HG02588 (cell line): ENCODE measurements at regions not wholly inside any gene's neighbourhood (a gene's known extent, or its start where the extent isn't known, plus 50 kb on each side); places are given as distances from the start of the nearest gene placed in this dataset.
"Not testable (repeated sequence)": the region's sequence is repeated elsewhere in the genome, so short reads cannot be mapped to it uniquely, and the experiment has no call there.

Experiments
- ATAC-seq: cut with Tn5 transposase; IDR thresholded peaks from one replicate; pipeline ENCODE4 v1.9.1; 2021; ENCODE audit warnings: mild to moderate bottlenecking, moderate library complexity; ENCODE audit not compliant: unreplicated experiment

DNA sequence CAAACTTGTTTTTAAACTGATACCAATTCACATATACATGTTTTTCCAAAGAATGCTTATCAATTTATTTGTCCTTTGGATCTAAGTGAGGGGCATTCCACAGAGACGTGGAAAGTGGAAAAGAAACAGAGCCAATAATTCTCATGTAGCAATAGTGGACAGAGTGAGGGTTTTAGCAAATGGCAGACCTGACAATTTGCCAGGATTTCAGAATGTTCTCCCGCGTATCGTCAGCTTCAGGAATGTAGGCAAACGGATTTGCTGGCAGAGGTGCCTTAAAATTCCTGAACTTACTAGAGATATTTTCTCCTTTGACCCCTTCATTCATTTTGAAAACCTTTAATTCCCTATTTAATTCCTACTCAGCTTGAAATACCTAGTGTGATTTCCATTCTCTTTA lies 193.4 kb upstream of the CPHXL start:
- ATAC-seq: no peak

DNA sequence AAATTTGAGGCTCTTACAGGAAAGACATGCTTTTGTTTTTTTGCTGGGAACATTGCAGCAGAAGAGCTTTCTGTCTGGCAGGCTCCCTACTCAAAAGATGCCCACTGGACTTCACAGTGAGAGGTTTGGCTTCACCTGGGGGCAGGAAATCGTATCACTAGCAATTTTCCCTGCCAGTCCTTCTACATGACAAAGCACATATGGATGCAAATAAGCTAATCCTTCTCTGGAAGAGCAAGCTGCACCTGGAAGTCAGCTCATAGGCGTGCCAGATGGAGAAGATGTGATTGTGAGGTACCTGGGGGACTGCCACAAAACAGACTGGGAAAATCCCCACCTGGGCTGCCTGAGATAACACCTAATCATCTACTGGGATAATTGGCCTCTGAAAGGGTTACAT lies 195.0 kb upstream of the CPHXL start:
- no peak for ATAC-seq

DNA sequence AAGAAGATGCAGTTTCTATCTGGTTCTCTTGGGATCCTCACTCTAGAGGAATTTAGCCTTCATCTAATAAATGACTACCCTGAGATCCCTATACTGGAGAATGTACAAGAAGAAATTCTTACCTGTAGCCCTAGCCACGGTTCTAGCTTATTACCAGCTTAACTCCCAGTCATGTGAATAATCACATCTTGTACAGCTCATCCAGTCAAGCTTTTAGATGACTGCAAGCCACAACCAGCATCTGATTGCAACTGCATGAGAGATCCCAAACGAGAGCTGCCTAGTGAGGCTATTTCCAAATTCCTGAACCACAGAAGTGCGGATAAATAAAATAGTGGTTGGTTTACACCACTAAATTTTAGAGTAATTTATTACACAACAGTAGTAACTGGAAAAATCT lies 196.0 kb upstream of the CPHXL start:
- ATAC-seq: no peak

DNA sequence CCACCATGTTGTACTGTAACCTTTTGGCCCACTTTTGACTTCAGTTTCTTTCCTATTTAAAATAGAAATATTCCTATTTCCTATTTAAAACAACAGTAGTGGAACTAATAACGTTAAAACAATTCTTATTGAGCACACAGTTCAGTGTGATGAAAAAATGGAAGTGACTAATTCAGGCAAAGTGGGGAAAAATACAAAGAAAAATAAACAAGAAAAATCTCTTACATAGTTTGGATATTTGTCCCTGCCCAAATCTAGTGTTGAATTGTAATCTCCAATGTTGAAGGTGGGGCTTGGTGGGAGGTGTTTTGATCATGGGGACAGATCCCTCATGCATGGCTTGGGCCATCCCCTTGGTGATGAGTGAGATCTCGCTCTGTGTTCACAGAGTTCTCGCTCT lies 198.1 kb upstream of the CPHXL start:
- no peak for ATAC-seq

GRCh38 chr16:75927810-75928209 lies 201.5 kb upstream of the CPHXL start:
- no peak for ATAC-seq

DNA sequence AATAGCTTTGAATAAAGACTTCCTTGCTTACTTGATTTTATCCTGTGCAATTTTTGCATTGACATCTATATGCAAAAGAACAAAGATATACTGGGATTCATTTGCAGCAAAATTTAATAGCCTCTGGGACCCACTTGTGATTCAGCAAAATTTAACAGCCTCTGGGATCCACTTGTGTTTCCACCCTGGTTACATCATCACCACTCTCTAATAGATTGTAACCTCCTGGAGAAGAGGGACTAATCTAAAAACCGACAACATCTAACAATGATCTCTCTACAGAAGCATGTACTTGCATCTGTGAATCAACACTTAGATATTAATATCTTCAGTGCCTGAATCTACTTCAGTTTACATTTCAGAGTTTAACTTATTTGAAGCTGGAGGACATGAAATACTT lies 202.0 kb upstream of the CPHXL start:
- ATAC-seq: no peak

DNA sequence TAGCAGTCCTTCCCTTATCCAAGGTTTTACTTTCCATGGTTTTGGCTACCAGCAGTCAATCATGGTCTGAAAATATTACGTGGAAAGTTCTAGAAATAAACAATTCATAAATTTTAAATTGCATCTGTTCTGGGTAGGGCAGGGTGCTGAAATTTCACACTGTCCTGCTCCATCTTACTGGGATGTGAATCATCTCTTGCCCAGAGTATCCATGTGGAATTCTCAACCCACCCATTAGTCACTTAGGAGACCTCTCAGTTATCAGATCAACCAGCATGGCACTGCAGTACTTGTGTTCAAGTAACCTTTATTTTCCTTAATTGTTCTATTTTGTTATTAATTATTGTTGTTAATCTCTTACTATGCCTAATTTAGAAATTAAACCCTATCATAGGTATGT lies 202.8 kb upstream of the CPHXL start:
- ATAC-seq: no peak

GRCh38 chr16:75931043-75931442 lies 204.8 kb upstream of the CPHXL start:
- no peak for ATAC-seq

- no peak for ATAC-seq
Measured at GRCh38 chr16:75931970-75932369, 205.7 kb upstream of the CPHXL start.

DNA sequence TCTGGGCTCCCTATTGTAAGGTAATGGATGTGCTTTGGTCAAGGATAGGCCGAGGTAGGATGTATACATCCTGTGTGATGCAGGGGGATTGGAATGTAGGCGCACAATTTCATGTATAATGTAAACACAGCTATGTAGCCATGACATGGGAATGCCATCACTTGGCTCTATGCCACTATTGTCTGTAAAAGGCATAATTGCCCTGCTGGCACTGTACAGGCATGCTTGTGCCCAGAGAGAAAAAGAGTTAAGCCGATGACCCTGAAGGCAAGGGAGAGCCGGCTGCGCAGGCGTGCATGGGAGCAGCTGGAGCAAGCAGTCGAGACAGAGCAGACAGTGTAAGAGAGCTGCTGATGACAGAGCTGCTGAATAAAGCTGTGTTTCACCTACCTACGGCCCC lies 212.5 kb upstream of the CPHXL start:
- ATAC-seq: no peak

DNA sequence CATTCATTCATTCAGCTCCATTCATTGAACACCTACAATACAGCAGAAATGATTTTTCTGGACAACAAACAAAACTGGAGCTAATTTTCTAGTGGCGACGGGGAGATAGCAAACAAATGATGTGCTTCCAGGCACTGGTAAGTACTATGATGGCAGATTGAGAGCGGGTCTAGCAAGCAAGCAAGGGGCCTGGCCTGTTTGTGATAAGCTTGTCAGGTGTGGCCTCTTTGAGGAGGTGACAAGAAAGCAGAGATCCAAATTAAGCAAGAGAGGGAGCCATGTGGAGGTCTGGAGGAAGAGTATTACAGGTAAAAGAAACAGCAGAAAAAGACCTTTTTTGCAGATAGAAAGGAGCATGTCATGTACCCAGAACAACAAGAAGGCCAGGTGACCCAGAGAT lies 216.1 kb upstream of the CPHXL start:
- no peak for ATAC-seq

- no peak for ATAC-seq
Measured at GRCh38 chr16:75942936-75943335, 216.6 kb upstream of the CPHXL start.

DNA sequence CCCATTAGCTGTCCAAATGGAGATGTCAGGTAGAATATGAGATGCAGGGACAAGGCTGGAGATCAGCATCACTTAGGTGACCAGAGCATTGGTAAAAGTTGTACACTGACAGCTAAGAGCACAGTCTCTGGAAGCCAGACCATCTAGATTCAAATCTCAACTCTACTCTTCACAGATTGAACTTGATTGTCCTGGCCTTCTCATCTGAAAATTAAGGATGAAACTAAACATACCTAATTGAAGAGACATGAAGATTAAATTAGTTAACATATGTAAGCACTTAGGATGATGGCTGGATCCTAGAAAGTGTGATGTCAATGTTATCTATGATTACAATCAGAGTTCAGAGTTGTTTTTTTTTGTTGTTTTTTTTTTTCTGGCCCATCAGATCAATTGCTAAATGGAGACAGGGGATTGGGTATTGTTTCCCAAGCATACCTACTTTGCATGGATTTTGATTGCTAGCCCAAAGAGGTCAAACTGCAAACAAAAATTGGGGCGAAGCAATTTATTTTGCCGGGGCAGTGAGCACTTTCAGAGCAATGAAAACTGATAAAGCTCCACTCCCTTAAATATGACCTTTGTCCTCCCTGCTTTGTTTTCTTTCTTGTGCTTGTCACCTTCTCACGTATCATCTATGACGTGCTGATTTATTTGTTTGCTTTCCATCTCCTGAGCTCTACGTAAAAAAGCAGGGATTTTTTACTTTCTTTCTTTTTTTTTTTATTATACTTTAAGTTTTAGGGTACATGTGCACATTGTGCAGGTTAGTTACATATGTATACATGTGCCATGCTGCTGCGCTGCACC lies 217.6 kb upstream of the CPHXL start:
- no peak for ATAC-seq

DNA sequence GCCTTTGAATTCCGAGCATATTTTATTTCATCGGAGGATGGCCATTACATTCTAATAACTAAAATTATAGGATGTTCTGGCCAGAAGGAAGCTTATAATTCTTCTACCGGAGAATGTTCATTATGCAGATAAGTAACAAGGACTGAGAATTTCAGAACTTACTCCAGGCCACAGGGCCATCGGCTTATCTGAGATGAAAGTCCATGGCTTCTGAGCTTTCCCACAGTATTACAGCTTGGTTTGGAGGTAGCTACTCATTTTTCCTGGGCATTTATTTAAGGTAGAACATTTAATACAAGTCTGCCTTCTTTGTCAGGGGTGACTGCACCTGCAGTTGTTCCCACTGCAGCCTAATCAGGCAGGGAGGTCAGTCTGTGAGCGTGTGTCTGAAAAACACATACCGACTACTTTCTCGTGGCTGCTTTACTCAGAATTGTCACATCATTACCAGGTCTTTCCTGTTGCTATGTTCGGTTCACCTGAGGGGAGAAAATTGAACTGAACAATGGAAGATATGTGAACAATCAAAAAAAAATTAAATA lies 219.7 kb upstream of the CPHXL start:
- ATAC-seq: no peak

DNA sequence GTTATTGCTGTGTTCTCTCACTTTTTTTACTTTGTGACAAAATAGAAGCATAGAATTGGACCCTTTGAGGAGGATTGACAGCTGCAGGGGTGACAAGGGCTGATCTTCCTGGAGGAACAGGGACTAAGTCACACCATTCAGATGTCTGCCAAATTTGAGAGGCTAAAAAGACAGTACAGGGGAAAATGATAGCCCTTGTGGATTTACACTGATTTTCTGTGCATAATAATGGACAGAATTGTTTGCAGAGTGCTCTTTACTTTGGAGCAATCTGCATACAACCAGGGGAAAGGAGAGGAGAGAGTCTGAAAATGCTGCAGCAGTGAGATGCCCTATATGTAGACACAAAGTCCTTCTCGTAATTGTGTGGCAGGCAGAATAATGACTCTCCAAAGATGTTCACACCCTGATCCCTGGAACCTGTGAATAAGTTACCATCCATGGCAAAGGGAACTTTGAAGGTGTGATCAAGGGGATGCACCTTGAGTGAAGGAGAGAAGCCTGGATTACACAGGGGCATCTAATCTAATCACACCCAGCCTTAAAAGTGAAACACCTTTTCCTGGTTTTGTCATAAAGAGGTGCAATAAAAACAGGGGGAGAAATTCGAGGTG lies 221.4 kb upstream of the CPHXL start:
- no peak for ATAC-seq

DNA sequence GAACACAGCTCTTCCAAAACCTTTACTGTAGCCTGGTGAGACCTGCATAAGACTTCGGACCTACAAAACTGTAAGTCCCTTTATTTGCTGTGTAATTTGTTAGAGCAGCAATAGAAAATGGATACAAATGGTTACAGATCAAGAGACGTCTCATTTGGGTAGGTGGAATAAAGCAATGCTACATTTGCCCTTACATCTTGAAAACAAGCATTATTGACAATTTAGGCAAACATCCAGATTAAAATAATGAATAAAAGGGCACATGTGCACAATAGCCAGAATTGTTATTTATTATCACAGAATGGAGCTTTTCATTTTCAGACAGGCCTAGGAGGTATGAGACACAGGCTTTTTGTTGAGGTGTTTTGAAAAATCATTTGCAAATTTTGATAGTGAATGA lies 222.2 kb upstream of the CPHXL start:
- ATAC-seq: no peak

GRCh38 chr16:75948886-75949285 lies 222.6 kb upstream of the CPHXL start:
- ATAC-seq: no peak

GRCh38 chr16:75952124-75952523 lies 225.8 kb upstream of the CPHXL start:
- ATAC-seq: no peak

DNA sequence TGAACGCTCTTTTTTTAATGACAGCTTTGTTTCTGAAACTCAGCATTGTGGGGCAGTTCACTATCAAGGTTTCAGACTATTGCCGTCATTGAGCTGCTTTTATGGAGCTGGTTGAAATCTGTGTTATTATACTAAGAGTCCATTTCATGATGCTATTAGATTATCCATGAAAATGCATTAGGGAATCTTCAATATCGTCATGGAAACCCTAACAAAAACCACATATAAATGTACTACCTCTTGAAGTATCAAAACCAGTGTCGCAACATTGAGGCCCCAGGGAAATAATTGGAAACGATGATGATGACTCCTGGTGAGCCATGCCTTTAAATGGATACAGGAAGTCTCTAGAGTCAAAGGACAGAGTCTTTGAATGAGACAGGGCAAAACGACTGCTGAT lies 231.6 kb upstream of the CPHXL start:
- ATAC-seq: no peak

DNA sequence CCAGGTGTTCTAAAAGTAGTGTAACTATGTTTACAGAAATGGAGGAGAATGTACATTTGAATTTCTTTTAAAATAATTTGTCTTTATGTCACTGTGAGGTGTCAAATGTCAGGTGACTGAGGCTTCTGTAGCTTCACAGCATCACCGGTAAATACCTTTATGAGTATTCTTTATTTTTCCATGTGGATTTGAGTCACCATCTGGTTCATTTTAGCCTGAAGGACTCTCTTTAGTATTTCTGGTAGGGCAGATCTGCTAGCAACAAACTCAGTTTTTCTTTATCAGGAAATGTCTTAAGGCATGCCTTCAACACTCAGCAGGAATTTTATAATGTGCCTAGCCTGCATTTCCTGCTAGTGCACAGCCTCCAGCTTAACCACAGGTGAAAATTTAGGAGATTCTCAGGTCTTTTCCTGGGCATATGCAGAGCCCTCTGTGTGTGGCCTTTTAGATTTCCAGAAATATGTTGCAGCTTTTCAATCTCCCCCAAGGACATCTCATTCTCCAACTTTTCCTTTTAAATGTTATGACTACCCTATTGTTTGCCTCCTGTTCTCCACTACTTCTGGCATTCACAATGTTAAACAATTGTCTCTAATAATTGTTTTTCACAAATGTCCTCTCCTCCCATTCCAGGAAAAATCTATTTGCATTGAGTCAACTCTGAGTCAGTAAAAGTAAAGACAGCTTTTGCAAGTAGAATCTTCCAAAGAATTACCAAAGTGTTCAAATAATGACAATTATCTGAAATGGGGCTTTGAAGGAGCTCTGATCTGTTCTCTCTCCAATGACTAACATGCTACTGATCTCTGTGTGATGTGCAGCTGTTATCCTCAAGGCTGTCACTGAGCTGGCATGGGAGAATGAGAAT lies 239.4 kb upstream of the CPHXL start:
- ATAC-seq: no peak

- not testable (repeated sequence) for ATAC-seq
Measured at GRCh38 chr16:75969120-75969519, 242.8 kb upstream of the CPHXL start.

GRCh38 chr16:75971334-75971733 lies 245.0 kb upstream of the CPHXL start:
- no peak for ATAC-seq
